Cardiac fibroblast (primary cell): ENCODE measurements at regions not wholly inside any gene's neighbourhood (a gene's known extent, or its start where the extent isn't known, plus 50 kb on each side); places are given as distances from the start of the nearest gene placed in this dataset.
A peak's percentile ranks its signal among the peaks of the same experiment; 100 is the strongest.

ENCODE experiments used
- DNase-seq, 2 donors: peaks; one replicate each; pipeline versions ENCODE4 v3.0.0 to v3.0.0-alpha.2; 2010; ENCODE audit warnings: low read depth in 2 of 2
- H3K4me3 ChIP-seq, 2 donors: replicated peaks in 1 of 2; 1 replicate in 1 of 2; 2 replicates in 1 of 2; pipeline ENCODE4 v1.5.1; 2011; ENCODE audit warnings: low read depth in 2 of 2, low read length in 2 of 2, mild to moderate bottlenecking in 2 of 2, moderate library complexity in 1 of 2
- TF ChIP-seq, protein P1 (sequence below): IDR thresholded peaks from one replicate; pipeline ENCODE4 v1.5.1; 2011; ENCODE audit warnings: low read depth, mild to moderate bottlenecking, low read length, inconsistent platforms

DNA sequence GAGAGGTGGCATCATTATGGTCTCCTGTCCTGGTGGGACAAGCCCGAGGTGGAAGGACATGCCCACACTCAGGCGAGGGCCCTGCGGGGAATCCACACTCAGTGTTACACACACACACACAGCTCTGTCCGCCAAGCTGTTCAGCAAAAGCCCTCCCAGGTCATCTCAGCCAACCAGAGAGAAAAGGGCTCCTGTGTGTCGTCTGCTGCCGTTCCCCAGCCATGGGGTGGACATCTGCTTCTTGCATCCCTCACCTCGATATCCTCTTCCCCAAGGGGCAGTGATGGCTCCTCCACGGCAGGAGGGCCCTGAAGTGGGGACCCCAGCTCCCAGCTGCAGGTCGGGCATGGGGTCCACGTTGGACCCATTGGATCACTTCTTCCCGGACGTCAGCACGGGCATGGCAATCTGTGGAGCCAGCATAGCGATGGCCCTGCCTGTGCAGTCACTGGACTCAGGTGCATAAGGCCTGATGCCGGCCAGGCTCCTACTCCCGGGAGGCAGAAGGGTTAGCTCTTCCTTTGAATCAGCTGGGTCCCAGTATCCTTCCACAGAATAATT, 290.1 kb downstream of the C16orf95 start:
- TF ChIP-seq, protein P1, sequence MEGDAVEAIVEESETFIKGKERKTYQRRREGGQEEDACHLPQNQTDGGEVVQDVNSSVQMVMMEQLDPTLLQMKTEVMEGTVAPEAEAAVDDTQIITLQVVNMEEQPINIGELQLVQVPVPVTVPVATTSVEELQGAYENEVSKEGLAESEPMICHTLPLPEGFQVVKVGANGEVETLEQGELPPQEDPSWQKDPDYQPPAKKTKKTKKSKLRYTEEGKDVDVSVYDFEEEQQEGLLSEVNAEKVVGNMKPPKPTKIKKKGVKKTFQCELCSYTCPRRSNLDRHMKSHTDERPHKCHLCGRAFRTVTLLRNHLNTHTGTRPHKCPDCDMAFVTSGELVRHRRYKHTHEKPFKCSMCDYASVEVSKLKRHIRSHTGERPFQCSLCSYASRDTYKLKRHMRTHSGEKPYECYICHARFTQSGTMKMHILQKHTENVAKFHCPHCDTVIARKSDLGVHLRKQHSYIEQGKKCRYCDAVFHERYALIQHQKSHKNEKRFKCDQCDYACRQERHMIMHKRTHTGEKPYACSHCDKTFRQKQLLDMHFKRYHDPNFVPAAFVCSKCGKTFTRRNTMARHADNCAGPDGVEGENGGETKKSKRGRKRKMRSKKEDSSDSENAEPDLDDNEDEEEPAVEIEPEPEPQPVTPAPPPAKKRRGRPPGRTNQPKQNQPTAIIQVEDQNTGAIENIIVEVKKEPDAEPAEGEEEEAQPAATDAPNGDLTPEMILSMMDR: no peak
- no peak overlapping the region for H3K4me3 ChIP-seq
- no peak for DNase-seq

DNA sequence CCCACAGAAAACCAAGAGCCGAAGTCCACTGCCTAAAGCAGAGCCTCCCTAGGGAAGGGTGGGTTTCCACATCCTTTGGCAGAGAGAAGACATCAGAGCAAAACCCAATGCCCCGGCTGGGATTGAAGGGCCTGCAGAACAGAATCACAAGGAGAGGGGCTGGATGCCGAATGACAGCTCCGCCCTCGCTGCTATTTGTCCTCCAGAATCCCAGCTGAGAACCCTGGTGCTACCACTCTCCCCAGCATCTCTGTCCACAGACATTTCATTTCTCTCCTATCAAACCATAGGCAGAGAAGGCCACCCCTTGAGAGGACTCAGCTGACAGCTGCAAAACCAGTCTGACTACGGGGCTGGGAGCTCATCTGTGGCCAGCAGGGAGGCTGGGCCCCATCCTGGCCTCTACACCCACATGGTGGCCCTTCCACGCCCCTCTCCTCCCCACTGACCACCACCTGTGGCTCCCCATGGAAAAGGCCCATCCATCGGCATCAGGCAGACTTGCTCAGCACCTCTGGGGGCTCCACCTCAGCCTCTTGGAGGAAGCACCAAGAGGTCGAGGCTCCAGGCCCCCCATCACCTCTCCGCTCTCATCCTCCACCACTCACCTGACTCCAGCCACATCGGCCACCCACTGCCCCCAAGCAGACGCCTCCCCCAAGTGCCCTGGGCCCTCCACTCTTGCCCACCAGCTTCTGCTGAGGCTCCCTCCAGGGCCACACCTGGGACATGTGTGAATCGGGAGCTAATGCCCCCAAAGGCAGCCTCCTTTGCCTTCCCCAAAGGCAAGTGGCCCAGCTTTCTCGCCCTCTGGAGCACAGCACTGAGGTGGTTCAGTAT, 288.5 kb downstream of the C16orf95 start:
- TF ChIP-seq, protein P1: no peak
- H3K4me3 ChIP-seq: no peak overlapping the region
- no peak for DNase-seq

DNA sequence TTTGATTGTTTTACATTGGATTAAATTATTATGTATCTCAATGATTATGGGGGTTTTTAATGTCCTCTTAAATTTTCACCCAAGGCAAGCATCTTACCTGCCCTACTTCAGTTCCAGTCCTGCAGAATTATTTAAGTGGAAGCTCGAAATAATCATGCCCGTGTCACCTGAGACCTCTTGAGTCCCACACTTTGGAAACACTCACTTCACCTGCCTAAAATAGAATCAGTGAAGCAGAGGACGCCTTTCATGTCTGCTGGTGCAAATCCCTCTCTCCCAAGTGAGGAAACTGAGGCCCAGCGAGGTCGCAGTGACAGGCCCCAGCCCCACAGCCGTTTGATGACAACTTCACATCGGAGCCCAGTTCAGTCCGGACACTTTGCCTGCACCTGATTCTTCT, 284.6 kb downstream of the C16orf95 start:
- H3K4me3 ChIP-seq: no peak overlapping the region
- TF ChIP-seq, protein P1: no peak
- DNase-seq: no peak

DNA sequence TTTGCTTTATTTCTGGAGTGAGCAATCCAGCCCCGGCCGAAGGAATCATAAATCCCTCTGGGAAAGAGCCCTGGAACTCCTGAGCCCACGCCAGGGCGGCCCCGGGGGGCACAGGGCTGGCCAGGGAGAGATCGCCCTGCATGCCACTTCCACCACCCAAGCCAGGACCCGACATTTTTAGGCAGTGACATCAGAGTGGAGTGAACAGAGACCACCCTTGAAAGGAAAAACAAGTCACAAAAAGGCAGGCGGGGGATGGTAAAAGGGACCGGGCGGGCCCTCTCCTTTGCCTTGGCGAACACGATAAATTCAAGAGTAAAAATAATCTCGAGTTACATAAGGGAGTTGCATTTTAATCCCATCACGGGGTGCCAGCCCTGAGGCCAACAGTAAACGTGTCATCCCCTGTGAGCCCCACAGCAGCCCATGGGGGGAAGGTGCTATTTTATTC, 284.1 kb downstream of the C16orf95 start:
- H3K4me3 ChIP-seq: no peak overlapping the region
- TF ChIP-seq, protein P1: no peak
- no peak for DNase-seq

DNA sequence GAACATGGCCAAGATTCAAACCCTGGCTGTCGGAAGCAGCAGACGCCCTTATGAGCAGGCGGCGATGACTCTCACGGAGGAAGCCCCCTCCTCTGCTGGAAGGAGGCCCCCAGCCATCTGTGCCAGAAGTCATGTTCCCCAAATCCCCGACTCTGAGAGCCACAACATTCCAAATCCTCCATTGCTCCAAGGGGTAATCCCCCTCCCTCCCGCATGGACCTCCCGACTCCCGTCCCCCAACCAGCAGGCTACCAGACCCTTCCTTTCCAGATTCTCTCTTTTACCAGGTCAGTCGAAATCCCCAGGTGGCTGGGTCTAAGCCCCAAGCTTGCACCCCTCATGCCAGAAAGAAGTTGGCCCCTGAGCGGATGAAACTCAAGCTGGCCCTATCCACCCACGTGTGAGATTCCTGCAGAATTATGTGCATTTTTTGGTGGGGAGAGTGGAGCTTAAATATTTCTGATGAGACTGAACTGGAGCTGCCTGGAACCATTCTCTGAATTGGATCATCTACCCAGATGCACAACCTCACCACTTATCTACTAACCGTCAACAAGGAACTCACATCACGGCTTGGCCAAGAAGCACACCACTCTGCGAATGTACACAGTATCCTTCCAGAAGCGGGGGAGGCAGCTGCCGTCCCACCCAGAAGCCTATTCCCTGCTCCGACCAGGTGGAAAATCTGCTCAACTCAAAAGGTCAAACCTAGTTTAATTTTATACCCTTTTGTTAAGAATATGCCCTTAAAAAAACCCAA, 283.5 kb downstream of the C16orf95 start:
- peak in 1 of 2 donors; percentile 80 for DNase-seq
- H3K4me3 ChIP-seq: no peak overlapping the region
- TF ChIP-seq, protein P1: no peak

DNA sequence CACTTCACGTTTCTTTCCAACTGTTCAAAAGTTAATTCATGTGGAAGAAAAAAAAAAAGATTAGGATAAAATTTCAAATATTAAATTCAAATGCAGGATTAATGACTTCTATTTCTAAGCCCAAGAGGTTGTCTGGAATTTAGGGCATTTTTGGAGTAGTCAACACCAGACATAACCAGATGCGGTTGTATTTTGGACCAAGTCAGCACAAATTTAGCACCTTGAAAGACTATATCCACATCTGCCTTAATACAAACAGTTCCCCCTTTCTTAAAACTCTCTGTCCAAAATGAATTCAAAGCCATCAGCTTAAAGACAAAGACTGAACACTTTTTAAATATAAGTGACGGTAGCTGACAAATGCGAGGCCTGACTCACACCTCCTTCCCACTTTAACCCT, 282.9 kb downstream of the C16orf95 start:
- no peak for DNase-seq
- TF ChIP-seq, protein P1: no peak
- no peak overlapping the region for H3K4me3 ChIP-seq
